DND-41 (cell line): ENCODE measurements at regions not wholly inside any gene's neighbourhood (a gene's known extent, or its start where the extent isn't known, plus 50 kb on each side); places are given as distances from the start of the nearest gene placed in this dataset.

ENCODE experiments used
- CTCF ChIP-seq: IDR thresholded peaks from 2 replicates; pipeline ENCODE4 v1.5.1; 2012; ENCODE audit warnings: borderline replicate concordance, low read length, moderate library complexity, mild to moderate bottlenecking; ENCODE audit not compliant: poor library complexity, severe bottlenecking; ENCODE audit errors: extremely low read depth
- EZH2 ChIP-seq: IDR thresholded peaks from 3 replicates; pipeline ENCODE4 v1.6.1; 2012; ENCODE audit warnings: borderline replicate concordance, low read depth, mild to moderate bottlenecking, moderate library complexity, low read length, inconsistent platforms; ENCODE audit not compliant: severe bottlenecking

- TF ChIP-seq CTCF, result no peak
- no peak for TF ChIP-seq EZH2
These were observed 368.2 kb upstream of the PRICKLE1 start for GRCh38 chr12:42957561-42958290.
